Parathyroid adenoma (tissue), 2 donors: ENCODE measurements at regions not wholly inside any gene's neighbourhood (a gene's known extent, or its start where the extent isn't known, plus 50 kb on each side); places are given as distances from the start of the nearest gene placed in this dataset.

Source experiments
- H2AFZ ChIP-seq: fragments of 300-600 bp; sonication (generic); one replicate; pipeline ENCODE4 v1.7.0; 2017; ENCODE audit warnings: antibody characterized with exemption, mild to moderate bottlenecking
- H3K27ac ChIP-seq: fragments of 300-600 bp; sonication (generic); one replicate; pipeline ENCODE4 v1.7.0; 2017
- H3K27me3 ChIP-seq: fragments of 300-600 bp; sonication (generic); one replicate; pipeline ENCODE4 v1.7.0; 2017; ENCODE audit warnings: low read length; ENCODE audit not compliant: control insufficient read depth, insufficient read depth
- H3K36me3 ChIP-seq: fragments of 300-600 bp; sonication (generic); one replicate; pipeline ENCODE4 v1.7.0; 2017; ENCODE audit warnings: low read length; ENCODE audit not compliant: control insufficient read depth, insufficient read depth
- H3K4me1 ChIP-seq: fragments of 300-600 bp; sonication (generic); one replicate; pipeline ENCODE4 v1.7.0; 2017; ENCODE audit warnings: control low read depth
- H3K4me2 ChIP-seq: fragments of 300-600 bp; sonication (generic); one replicate; pipeline ENCODE4 v1.7.0; 2017; ENCODE audit warnings: low read length
- H3K4me3 ChIP-seq: fragments of 300-600 bp; sonication (generic); one replicate; pipeline ENCODE4 v1.7.0; 2017; ENCODE audit warnings: low read depth, low read length
- H3K79me2 ChIP-seq: fragments of 300-600 bp; sonication (generic); one replicate; pipeline ENCODE4 v1.7.0; 2017; ENCODE audit warnings: control low read depth
- H3K9ac ChIP-seq: fragments of 300-600 bp; sonication (generic); one replicate; pipeline ENCODE4 v1.7.0; 2017; ENCODE audit warnings: mild to moderate bottlenecking
- H3K9me3 ChIP-seq: fragments of 300-600 bp; sonication (generic); one replicate; pipeline ENCODE4 v1.7.0; 2017; ENCODE audit warnings: low read length; ENCODE audit not compliant: control insufficient read depth
- TF ChIP-seq, protein P1 (sequence below): fragments of 300-600 bp; sonication (generic); IDR thresholded peaks from one replicate; pipeline ENCODE4 v1.7.0; 2017; ENCODE audit warnings: antibody characterized with exemption, mild to moderate bottlenecking
- donor health status: primary hyperparathyroidism.

DNA sequence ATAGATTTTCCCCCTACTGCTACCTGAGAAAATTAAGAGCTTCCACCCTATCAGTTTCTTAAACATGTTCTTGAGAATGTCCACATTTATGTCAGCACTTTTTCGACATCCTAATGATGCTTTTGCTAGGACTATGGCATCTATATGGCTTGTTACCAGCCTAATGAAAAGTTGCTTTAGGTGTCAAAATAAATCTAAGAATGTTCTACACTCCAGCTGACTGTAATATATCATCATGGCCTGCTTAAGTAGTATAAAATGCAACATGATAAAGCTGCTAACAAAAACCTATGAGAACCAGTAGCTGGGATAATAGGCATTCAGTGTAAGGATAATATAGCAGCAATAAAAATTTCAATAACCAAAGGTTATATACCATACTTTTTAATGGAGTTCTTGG is 1983.5 kb upstream of the CELF4 start:
- Histone ChIP-seq H3K4me3 (no peak overlapping the region), H3K9ac (no peak overlapping the region), H2AFZ (no peak overlapping the region), H3K79me2 (no peaks in the 10 kb centered on the region), H3K27me3 (no peaks in the 10 kb centered on the region), H3K4me2 (no peak overlapping the region), H3K36me3 (no peaks in the 10 kb centered on the region), H3K9me3 (no peaks in the 10 kb centered on the region), H3K4me1 (no peaks in the 10 kb centered on the region), H3K27ac (no peak overlapping the region)
- TF ChIP-seq, protein P1, sequence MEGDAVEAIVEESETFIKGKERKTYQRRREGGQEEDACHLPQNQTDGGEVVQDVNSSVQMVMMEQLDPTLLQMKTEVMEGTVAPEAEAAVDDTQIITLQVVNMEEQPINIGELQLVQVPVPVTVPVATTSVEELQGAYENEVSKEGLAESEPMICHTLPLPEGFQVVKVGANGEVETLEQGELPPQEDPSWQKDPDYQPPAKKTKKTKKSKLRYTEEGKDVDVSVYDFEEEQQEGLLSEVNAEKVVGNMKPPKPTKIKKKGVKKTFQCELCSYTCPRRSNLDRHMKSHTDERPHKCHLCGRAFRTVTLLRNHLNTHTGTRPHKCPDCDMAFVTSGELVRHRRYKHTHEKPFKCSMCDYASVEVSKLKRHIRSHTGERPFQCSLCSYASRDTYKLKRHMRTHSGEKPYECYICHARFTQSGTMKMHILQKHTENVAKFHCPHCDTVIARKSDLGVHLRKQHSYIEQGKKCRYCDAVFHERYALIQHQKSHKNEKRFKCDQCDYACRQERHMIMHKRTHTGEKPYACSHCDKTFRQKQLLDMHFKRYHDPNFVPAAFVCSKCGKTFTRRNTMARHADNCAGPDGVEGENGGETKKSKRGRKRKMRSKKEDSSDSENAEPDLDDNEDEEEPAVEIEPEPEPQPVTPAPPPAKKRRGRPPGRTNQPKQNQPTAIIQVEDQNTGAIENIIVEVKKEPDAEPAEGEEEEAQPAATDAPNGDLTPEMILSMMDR: no peak

DNA sequence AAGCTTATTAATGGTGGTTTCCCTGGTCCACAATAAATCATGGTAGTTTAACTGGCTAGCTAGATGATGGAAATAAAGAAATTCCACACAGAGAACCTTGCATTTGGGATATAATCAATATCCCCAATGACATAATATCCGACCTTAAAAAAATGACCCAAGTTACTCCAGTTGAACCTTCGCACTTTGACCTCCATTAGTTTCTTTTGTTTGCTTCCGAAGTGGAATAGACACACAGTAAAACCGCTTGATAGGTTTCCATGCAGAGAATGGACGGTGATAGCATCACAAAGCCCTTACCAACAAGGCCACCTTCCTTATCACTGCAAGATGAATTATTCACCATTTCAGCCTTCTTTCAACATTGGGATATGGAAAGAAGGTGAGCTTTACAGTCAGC is 1966.1 kb upstream of the CELF4 start:
- Histone ChIP-seq H3K4me2 (no peak overlapping the region), H3K27ac (no peak overlapping the region), H3K79me2 (no peaks in the 10 kb centered on the region), H3K27me3 (no peaks in the 10 kb centered on the region), H3K9me3 (no peaks in the 10 kb centered on the region), H2AFZ (no peak overlapping the region), H3K36me3 (no peaks in the 10 kb centered on the region), H3K4me1 (no peaks in the 10 kb centered on the region), H3K4me3 (no peak overlapping the region), H3K9ac (no peak overlapping the region)
- TF ChIP-seq, protein P1: no peak

DNA sequence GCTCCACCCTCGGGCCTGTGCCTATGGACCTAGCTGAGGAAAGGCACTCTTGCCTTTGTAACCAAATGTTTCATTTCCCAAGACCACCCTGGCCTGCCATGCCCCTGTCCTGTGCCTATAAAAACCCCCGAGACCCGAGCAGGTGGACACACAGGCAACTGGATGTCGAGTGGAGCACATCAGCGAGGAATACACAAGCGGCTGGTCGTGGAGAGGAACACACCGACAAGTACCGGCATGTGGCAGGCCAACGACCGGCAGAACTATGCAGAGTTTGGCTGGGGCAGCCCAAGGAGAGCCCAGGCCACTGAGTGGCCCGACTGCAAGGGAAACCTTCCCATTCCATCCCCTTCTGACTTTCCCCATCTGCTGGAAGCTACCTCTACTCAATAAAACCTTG is 1963.8 kb upstream of the CELF4 start:
- Histone ChIP-seq H3K9me3 (no peaks in the 10 kb centered on the region), H3K27me3 (no peaks in the 10 kb centered on the region), H2AFZ (no peak overlapping the region), H3K4me1 (no peaks in the 10 kb centered on the region), H3K4me3 (no peak overlapping the region), H3K4me2 (no peak overlapping the region), H3K9ac (no peak overlapping the region), H3K79me2 (no peaks in the 10 kb centered on the region), H3K36me3 (no peaks in the 10 kb centered on the region), H3K27ac (no peak overlapping the region)
- TF ChIP-seq, protein P1: no peak

DNA sequence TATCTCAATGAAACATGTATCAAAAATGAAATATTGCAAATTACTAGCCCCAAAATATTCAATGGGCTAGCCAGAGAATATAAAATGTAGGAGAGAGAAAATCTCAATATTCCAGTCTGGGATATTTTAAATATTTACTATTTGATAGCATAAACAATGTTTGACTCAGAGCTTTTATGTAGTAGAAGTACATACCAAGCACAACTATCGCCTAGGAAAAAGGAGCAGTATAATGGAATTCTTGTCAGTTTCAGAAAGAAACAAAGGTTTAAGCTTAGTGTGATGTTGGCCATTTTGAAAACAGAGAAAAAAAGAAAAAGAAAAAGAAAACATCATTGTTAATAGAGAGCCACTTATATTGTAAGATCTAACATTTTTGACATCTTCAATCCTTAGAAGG is 1961.9 kb upstream of the CELF4 start:
- Histone ChIP-seq H3K4me3 (no peak overlapping the region), H2AFZ (no peak overlapping the region), H3K27me3 (no peaks in the 10 kb centered on the region), H3K79me2 (no peaks in the 10 kb centered on the region), H3K27ac (no peak overlapping the region), H3K4me1 (no peaks in the 10 kb centered on the region), H3K36me3 (no peaks in the 10 kb centered on the region), H3K4me2 (no peak overlapping the region), H3K9ac (no peak overlapping the region), H3K9me3 (no peaks in the 10 kb centered on the region)
- TF ChIP-seq, protein P1: no peak

DNA sequence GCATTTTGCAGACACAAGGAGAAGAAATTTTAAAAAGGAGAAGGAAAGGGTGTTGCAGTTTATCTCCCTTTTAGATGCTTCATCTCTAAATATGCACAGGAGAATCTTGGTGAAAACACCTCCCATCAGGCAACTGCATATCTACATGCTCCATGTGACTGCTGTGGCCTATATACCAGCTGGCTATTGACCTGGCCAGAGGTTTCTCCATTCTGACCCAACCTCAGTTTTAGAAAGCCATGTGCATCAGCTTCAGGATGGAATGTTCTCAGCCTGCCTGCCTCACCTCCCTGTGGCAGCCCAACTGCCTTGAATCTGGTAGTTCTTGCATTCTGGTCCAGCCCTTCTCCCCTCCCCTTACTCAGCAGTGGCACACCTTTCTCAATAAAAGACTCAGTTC is 1958.8 kb upstream of the CELF4 start:
- H3K27me3 ChIP-seq: no peaks in the 10 kb centered on the region
- H3K4me3 ChIP-seq: no peak overlapping the region
- no peak overlapping the region for H3K9ac ChIP-seq
- H3K4me1 ChIP-seq: no peaks in the 10 kb centered on the region
- no peak overlapping the region for H3K27ac ChIP-seq
- no peak overlapping the region for H2AFZ ChIP-seq
- no peaks in the 10 kb centered on the region for H3K9me3 ChIP-seq
- no peak overlapping the region for H3K4me2 ChIP-seq
- TF ChIP-seq, protein P1: no peak
- no peaks in the 10 kb centered on the region for H3K79me2 ChIP-seq
- no peaks in the 10 kb centered on the region for H3K36me3 ChIP-seq
